HG03575 (cell line): ENCODE measurements at regions not wholly inside any gene's neighbourhood (a gene's known extent, or its start where the extent isn't known, plus 50 kb on each side); places are given as distances from the start of the nearest gene placed in this dataset.

Experiments used
- ATAC-seq: cut with Tn5 transposase; IDR thresholded peaks from one replicate; pipeline ENCODE4 v1.9.1; 2021; ENCODE audit not compliant: unreplicated experiment, insufficient number of reproducible peaks, low FRiP score; ENCODE audit errors: extremely low read depth

- no peak for ATAC-seq
Observed at GRCh38 chr1:94654919-94655318, 113.4 kb upstream of the F3 start.

DNA sequence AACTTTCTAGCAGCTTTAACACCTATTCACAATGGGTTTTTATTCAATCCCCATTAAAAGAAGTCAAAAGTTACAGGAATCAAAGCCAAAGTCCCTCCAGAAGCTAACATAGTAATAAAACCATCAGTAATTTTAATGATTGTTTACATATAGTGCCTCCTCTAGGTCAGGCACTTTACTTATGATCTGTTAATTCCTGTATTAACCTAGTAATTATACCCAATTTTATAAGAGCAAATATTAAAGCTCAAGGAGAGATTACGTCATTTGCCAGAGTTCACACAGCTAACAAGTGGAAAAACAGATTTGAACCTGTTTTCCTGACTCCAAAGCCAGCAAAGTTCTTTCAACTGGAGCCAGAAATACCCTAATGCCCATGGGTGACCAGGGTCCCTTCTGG lies 112.9 kb upstream of the F3 start:
- no peak for ATAC-seq

- ATAC-seq, result no peak
Observed at GRCh38 chr1:94654031-94654430, 112.5 kb upstream of the F3 start.

- ATAC-seq, result no peak
Observed at GRCh38 chr1:94653454-94653853, 111.9 kb upstream of the F3 start.

DNA sequence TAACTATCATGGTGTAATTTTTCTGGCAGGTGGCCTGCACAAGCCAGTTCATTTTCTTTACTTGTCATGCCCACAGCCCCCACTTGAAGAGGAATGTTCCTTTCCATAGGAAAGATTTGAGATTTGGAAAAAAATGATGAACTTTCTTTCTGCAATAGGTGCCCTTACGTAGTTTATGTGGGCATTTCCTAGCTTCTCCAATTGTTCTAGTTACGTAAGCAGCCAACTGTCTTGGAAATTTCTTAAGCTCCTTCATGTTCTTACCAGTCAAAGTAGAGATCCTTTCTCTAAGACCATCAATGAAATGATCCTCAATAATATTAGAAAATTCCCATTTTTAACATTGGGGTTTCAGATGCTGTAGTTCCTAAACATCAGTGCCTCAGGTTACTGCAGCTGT lies 109.5 kb upstream of the F3 start:
- no peak for ATAC-seq

DNA sequence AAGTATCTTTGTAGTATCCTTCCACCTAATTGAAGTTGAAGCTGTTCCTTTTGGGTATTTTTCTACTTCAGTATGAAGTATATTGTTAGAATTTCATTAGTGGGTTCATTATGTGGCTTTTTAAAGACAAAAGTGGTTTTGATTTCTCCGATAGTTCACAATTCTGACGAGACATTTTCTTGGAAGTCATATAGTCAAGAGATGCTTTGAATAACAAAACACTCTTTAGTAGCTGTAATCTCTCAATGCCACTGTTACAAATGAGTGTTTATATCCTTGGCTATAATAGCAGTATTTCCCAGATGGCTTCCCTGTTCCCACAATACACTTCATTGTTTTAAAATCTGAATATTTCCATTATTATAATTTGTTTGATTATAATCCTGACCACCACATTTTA lies 108.7 kb upstream of the F3 start:
- no peak for ATAC-seq

- no peak for ATAC-seq
Observed at GRCh38 chr1:94648225-94649007, 106.9 kb upstream of the F3 start.

- ATAC-seq, result no peak
Observed at GRCh38 chr1:94646786-94647555, 105.4 kb upstream of the F3 start.

DNA sequence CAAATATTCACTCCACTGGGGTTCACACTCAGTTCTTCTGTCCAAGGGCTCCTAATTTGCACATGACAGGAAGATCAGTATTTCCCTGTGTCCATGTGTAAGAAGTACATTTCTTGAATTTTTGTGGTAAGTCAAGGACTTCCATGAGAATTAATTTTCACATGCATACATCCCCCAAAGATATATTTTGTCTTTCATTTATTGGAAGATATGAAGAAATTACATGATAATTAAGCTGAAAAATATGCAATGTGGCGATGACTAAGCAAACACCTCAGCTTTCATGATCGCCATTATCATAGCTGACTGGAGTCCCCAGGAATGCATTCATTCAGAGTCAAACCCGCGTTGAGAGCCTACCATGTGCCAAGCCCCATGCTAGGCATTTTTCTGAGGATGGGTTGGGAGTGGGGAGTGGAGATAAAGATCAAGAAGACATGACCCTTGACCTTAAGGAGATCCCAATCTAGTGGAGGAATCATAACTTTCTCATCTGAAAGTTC lies 104.6 kb upstream of the F3 start:
- no peak for ATAC-seq

GRCh38 chr1:94644352-94644751 lies 102.8 kb upstream of the F3 start:
- ATAC-seq, result no peak

GRCh38 chr1:94643819-94644218 lies 102.3 kb upstream of the F3 start:
- ATAC-seq, result no peak

GRCh38 chr1:94642617-94643321 lies 101.2 kb upstream of the F3 start:
- no peak for ATAC-seq

DNA sequence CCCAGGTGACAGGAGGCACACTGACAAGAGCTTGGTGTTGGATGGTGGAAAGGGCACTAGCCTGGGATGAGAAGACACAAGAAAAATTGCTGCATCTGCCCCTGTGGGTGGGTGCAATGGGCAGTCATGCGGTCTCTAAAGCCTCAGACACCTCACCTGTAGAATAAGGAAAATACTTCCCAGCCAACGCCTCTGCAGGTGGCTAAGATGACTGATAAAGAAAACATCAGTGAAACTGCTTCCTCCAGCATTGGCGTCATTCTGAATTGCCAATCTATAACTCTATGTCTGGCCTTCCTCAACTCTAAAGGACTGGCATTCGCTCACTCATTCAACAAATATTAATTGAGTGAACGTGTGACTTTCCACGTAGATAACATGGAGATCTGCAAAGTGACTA lies 100.4 kb upstream of the F3 start:
- no peak for ATAC-seq

DNA sequence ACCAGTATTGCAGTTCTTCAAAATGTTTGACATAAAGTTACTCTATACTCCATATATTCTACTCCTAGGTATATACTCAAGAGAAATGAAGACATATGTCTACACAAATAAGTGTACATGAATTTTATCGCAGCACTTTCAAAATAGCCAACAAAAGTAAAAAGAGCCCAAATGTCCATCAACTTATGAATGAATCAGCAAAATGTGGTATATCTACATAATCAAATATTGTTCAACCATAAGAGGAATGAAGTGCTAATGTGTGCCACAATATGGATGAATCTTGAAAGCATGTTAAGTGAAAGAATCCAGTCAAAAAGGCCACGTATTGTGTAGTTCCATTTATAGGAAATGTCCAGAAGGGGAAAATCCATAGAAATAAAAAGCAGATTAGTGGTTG lies 98.6 kb upstream of the F3 start:
- no peak for ATAC-seq

GRCh38 chr1:94637121-94637520 lies 95.6 kb upstream of the F3 start:
- ATAC-seq, result no peak

DNA sequence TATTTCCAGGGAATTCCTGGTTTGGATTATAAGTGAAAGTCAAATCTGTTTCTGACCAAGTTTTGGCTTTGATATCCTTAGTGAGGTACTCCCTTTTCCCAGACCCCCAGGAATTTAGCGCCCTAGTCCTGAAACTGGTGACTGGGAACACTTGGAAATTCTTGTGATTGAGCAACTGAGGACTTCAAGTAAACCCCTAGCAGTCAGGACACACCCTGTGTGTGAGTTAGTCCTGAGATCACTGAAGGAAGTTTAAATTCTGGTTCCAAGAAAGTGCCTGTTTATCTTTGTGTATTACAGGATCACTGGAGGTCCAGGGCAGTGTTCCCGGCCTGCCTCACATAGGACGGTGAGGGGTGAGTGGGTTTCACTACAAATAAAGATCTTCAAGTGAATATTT lies 95.1 kb upstream of the F3 start:
- no peak for ATAC-seq

DNA sequence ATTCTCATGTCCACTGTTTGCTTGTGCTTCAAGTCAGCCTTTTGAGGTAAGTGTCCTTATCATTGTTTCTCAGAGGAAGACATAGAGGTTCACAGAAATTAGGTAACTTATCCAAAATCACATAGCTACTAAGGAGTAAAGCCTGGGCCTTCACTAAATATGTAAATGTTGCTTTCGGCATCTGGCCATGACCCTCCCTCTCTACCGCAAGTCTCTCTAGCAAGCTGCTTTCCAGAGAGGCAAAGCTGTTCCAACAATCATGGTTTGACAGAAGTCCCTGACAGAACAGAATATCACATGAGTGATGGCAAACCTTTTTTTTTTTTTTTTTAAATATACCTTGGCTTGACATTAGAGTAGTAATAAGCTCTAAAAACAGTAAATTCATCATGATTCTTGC lies 94.5 kb upstream of the F3 start:
- ATAC-seq, result no peak

DNA sequence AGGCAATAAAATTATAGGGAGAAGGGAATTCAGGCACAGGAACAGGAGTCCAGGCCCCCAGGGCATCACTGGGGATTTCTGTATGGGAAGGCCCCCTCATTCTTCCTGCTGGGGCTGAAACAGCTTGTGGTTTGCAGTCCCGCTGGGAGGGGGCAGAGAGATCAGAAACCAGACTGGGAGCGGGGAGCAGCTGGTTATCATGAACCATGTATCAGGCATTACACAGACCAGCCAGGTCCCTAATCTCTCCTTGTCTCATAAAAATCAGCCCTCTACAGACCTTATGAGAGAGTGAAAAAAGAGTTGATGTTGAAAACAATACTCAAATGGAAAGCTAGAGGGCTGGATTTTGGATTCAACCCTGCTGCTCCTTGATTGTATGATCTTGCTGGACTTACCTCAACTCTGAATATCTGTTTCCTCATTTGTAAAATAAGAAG lies 93.4 kb upstream of the F3 start:
- ATAC-seq, result no peak

DNA sequence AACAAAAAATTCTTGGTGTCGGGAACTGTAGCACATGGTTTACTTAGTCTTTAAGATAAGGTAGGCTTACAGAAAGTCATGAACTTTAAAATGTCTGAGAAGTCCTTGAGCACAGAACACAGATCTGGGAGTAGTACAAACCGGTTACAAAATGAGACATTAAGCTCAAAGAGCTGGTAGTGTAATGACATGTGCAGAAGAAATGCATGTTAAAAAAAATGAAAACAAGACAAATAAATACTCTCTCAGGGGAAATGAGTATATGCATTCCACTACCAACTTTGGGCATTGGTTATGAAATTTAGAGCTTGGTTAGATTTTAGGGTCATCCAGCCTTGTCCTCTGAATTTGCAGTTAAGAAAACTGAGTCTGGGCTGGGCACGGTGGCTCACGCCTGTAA lies 91.5 kb upstream of the F3 start:
- no peak for ATAC-seq
